Effector CD4-positive, alpha-beta T cell (primary cell): ENCODE measurements at regions not wholly inside any gene's neighbourhood (a gene's known extent, or its start where the extent isn't known, plus 50 kb on each side); places are given as distances from the start of the nearest gene placed in this dataset.
A peak's percentile ranks its signal among the peaks of the same experiment; 100 is the strongest.
"Not testable (repeated sequence)": the region's sequence is repeated elsewhere in the genome, so short reads cannot be mapped to it uniquely, and the experiment has no call there.

ENCODE experiments used
- DNase-seq: peaks from one replicate; pipeline ENCODE4 v3.0.0-alpha.2; 2020

DNA sequence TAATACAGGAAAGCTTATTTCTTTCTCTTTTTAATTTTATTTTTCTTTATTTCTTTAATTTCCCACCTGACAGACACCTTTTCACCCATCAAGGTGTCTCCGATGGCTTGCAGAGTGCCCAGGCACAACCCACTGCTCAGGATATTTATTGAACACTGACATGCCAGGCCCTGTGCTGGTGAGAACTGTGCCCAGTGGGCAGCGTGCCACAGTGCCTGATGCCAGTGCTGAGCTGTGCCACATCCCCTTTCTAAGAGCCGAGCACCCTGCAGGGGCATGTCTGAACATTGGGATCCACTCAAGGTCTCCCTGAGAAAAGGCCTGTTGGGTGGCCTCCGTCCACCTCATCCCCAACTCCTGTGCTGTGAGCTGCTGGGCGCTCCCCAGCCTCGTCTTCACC, 158.6 kb upstream of the RAB6C start:
- no peak for DNase-seq

DNA sequence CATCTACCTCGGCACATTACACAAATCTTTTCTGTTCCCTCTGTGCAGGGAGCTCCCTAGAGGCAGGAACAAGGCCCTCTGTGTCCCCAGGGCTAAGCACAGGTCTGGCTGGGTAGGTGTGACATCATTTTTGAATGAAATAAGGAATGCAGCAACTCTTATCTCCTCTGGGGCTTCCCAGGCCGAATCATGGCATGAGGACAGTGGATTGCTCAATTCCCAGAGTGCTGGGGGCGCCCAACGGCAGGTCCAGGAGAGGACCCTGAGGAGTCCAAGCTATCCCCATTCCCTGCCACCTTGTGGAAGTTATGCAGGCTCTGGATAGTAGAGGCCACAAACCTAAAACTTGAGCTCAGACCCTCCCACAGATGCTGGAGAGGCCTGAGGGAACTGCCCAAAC, 158.0 kb upstream of the RAB6C start:
- no peak for DNase-seq

DNA sequence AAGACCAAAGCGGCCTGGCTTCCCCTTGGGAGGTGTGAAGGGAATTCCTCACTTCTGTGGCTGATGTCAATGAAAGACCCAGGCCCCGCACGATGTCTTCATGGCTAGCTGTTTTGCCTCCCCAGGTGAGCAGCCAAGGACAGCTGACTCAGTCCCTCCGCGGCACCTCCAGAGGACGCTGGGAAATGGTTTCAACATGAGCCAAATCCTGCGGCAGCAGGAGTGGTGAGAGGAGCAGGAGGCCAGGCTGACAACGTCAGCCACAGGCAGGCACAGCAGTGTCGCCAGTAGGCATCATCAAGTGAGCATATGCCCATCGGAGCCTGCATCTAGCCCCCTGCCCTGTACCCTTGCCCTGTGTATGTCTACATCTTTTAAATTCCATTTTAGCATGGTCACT, 156.4 kb upstream of the RAB6C start:
- no peak for DNase-seq

DNA sequence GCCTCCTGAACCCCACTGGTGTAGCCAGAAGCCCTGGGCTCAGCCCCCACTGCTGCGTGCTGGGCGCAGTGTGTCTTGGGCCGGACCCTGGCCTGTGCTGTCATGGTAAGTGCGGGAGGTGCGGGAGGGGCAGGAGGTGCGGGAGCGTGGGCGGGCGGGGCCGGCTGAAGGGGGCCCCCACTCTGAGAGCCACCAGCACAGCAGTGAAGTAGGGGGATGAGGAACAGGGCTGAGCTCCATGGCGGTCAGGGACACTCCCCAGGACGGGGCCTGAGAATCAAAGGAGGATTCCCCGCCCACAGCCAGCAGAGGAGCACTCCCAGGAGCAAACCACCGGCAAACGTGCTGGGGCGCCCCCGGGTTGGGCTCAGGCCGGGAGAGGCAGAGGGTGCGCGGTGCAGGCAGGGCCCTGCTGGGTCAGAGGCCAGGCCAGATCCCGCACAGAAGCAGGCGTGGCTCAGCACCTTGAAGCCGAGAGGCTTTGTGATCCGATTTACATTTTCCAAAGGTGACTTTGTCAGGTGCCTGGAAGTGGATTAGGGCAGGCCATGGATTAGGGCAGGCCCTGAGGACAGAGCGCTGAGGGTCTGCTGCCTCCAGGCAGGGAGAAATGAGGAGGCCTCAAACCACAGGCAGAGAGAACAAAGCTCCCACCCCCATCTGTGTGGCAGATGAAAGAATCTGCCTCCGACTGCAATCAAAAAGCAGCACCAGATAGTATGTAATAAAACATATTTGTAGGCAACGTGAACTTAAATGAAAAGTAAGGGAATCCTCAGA, 152.0 kb upstream of the RAB6C start:
- DNase-seq = no peak

DNA sequence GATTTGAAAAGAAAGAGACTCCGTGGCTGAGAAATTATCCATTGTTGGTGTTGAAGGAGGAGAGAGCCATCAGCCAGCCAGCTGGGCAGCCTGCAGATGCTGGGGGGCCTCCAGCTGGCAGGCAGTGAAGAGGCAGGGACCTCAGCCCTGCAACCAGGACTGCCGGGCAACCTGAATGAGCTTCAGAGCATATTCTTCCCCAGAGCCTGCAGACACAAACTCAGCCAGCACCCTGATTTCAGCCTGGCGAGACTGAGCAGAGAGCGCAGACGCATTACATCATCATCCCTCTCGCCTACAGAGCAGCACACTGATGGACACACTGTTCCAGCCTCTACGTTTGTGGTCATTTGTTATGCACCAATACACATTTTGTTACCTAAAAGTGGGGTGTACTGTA, 150.7 kb upstream of the RAB6C start:
- DNase-seq = no peak

DNA sequence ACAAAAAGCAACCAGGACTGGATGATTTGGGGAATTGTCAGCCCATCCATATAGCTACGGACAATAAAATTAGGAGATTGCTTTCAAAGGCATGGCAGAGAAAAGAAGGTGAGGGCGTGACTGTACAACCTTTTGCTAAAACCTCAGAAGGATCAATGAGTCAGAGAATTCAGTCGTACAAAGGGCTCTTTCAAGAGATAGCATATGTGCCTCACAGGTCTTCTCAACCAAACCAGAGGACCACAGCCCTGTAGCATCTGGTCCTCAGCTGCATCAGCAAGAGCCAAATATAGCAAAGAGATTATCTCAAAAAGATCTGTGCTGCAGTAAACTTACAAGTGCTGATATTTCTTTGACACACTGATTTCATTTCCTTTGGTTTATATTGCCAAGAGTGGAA, 149.9 kb upstream of the RAB6C start:
- no peak for DNase-seq

DNA sequence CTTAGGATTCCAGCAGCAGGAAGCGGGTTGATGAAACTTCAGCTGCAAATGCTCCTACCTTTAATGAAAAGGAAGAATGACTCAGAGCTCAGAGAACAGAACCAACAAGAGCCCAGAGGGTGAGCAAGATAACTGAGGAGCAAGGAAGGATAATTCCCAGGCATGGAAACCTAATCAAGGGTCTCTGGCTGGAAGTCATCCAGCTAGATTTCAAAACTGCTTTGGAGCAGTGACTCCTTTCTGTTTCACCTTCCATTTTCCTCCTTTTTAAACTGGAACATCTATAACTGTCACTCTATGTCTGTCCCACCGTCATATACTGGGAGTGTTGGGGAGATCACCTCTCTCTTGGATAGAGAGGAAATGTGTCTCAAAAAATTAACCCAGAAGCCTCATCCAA, 148.4 kb upstream of the RAB6C start:
- no peak for DNase-seq

DNA sequence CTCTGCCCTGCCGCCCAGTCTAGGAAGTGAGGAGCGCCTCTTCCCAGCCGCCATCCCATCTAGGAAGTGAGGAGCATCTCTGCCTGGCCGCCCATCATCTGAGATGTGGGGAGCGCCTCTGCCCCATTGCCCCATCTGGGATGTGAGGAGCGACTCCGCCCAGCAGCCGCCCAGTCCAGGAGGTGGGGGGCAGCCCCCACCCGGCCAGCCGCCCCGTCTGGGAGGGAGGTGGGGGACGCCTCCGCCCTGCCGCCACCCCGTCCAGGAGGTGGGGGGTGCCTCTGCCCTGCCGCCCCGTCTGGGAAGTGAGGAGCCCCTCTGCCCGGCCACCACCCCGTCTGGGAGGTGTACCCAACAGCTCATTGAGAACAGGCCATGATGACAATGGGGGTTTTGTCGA, 146.0 kb upstream of the RAB6C start:
- not testable (repeated sequence) for DNase-seq

DNA sequence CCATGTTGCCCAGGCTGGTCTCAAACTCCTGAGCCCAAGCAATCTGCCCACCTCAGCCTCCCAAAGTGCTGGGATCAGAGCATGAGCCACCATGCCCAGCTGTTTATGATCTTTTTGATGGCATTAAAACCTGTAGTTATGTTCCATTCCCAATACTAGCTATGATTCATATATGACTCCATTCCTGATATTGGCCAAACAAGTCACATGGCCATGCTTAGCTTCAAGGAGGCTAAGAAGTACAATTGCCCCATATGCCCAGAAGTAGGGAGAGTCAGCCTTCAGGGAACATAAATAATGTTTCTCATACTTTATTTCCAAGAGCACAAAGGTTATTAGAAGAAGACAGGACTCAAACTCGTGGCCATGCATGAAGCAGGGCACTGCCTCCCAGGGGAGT, 132.4 kb upstream of the RAB6C start:
- DNase-seq = no peak

DNA sequence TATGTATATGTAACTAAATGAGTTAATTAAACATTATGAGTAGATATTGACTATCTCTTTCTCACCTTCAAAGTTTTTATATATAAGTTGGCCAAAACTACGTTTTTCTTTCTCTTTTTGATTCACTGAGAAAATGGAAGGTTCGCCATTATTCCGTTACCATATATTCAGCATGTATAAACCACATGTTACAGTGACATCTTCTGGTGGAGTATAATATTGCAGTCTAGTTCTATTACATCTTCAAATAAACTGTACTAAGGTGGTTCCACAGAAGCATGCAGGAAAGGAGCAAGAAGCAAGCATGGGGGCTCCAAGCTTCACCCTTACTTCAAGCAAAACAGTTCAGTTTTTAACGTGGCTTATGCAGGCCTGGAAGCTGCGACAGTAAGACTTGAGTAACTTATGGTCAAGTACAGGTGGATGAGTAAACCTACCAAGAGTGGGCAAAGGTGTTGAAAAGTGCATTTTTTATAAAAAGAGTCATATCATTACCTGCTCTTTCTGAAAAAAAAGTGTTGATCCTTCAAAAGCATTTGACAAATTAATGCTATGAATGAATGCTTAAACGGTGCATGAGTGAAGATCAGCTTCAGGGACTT, 129.8 kb upstream of the RAB6C start:
- DNase-seq = no peak

DNA sequence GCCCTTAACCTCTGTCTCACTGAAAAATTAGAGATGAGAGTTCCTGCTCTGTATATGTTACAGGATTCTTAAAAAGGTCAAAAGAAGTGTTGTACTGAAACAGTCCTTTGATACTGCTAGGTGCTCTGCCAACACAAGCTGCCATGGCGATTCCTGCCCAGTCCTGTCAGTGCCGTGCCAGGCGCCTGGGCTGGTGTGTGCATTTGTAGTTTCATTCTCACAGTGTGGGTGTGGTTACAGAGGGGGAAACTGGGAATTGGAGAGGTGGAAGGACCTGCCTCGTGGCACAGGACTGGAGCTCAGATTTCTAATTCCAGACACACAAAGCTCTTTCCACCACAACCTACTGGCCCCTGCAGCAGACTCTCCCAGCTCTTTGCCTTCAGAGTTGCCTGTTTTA, 122.3 kb upstream of the RAB6C start:
- DNase-seq = no peak

DNA sequence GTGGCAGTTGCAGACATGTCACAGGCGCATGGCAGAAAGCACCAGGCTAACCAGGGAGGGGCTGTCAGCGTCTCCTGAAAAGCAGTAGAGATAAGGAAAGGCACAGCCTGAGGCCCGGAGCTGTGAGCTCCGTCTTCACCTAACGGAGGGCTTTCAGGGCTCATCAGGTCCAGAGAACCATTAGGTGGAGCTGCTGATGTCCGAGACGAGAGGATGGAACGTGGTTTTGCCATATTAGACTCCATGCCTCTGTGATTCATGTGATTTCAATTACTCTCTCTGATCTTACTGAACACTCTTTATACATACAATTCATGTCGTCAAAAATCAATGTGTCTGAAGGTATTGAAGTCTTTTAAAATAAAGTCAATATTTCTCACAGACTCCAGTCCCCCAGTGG, 120.3 kb upstream of the RAB6C start:
- no peak for DNase-seq

DNA sequence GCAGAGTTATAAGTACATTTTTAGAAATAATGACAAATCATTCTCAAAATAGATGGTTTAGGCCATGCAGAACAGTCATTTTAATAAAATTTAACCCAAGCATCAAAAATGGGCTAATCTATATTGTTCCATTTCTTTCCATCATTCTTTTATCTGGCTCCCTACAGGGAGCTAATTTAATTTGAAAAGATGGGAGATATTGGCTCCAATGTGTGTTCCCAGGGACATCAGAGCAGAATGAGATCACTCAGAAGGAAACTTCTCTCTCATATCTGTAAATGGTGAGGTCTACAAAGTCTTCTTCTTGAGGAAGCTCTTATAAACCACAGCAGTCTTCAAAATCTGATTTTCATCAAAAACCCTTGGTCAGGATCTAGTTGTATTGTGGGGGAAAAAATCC, 119.4 kb upstream of the RAB6C start:
- no peak for DNase-seq

DNA sequence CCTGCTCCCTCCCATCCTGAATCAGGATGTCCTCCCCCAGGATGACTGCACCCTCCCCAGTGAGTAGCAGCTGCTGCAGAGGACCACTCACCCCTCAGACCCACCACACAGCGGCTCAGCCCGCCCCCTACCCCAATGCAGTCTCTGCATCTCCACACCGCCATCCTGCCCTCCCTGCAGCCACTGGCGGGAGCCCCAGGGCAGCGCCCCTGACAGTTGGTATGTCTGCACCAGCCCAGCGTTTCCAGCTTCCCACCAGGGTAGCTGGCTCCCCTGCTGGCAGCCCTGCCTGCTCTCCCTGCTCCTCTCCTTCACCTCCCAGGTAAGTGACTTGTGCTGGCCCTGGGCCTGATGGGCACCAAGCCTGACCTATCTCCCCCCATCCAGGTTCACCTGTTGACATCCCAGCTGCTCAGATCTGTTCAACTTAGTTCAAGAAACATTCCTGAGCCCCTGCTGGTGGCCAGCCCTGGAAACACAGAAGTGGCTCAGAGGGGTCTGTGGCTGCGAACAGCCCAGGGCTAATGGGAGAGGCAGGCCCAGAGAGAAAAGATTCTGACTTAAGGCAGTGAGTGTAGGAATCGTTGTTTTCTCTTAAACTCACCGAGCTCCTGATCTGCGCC, 117.7 kb upstream of the RAB6C start:
- DNase-seq = no peak

DNA sequence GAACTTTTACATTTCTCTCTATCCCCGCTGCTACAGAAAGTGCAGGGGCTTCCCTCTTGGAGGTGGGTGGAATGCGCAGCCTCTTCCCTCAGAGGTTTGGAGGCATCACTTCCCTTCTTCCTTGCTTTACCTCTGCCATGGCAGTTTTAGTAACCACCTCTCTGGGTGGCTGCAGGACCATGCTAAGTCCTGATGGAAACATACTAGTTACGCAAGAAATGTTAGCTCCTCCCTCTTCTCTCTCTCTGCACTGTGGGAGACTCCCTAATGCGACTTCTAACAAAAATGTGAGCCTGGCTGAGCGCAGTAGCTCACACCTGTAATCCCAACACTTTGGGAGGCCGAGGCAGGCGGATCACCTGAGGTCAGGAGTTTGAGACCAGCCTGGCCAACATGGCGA, 116.8 kb upstream of the RAB6C start:
- DNase-seq = no peak

DNA sequence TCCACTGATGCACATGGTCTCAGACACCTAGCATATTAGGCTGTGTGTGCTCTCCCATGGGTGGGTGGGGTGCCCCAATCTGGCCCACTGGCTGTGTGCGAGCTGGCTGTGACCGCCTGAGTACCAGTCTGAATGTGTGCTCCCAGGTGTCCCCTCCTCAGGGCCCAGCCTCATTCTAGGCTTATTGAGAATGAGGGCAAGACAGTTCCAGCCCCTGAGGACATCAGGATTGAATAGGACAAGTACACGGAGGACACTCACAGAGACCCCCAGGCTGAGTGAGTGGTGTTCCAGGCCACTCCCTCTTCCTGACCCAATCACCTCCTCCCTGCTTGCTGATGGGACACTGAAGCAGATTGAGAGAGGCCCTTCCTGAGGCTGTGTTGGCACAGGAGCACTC, 116.1 kb upstream of the RAB6C start:
- no peak for DNase-seq

DNA sequence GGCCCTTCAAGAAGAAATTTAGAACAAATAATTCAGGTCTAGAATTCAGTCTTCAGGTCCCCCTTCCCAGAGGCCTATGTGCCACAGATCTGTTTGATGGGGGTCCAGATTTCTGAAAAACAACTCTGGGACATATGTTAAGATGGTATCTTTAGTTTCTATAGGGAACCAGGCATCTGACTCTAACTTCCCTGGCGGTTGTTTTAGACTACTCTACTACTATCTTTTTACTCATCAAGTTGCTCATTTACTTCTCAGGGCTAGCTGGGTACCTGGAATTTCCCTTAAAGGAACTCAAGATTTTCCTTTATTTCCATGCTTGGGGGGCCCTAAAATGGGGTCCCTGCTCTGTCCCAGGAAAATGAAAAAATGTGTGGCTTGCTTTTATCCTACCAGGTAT, 114.7 kb upstream of the RAB6C start:
- DNase-seq = no peak

DNA sequence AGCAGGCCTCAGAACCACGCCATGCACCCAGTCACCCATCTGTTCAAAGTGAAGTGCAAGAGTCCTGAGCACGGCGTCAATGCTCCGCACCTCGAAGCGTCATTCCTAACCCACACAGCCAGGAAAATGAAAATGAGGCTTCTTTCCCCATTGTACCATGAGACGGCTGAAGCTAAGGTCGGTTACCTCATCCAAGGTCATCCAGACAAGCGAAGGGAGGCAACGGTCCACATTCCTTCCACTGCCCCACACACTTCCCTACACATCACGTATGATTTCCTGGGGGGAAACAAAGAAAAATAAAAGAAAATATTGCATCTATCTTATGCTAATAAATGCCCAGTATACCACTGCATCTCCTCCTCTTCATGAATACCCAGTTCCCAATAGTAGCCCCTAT, 113.5 kb upstream of the RAB6C start:
- DNase-seq = no peak

DNA sequence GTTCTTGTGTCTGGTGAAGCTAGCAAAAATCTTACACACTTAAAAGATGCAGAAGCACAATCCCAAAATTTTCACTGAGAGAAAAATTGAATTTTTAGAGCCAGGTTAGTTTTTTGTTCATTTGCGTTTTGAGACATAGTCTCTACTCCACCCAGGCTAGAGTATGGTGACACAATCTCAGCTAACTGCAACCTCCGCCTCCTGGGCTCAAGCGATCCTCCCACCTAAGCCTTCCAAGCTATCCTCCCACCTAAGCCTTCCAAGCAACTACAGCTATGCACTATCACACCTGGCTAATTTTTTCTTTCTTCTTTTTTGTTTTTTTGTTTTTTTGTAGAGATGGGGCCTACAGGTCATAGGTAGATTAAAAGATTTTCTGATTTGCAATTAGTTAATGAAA, 113.1 kb upstream of the RAB6C start:
- DNase-seq = no peak

DNA sequence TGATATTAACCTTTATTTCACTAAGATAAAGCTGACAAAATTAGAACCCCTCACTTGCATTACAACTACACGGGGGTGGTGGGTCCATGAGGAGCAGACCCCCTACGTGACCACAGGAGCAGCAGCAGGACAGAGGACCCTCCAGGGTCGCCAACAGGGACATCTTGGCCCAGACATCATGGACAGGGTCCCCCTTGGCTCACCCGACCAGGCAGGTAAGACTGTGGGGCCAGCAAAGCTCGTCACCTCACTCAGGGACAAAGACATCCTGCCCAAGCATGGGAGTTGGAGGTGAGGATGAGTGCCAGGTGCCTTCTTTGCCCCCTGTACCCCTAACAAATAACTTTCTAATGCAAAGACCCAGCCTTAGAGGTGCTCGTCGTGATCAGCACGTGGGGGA, 111.3 kb upstream of the RAB6C start:
- no peak for DNase-seq

DNA sequence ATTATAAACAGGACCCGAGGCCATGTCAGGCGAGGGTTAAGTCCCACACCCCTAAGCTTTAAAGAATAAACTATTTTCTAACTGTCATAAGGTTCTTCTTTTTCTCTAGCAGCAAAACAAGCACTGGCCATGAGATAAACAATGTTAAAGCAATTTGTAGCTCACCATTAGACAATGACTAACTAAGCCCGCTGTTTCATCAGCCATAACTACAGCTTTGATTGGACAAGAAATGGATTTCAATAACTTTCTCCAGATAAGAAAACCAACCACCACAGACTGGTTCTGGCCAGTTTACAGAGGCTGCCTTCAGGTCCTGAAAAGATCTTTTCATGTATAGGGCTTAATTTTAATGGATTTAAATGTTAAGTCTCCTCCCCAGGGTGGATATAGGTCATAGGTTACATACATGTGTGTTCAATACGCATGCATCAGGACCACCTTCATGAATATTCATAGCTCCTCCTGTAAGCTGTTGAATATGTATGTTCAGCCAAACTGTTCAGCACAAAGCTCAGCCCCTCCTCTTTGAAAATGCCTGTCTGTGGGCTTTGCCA, 108.7 kb upstream of the RAB6C start:
- no peak for DNase-seq

DNA sequence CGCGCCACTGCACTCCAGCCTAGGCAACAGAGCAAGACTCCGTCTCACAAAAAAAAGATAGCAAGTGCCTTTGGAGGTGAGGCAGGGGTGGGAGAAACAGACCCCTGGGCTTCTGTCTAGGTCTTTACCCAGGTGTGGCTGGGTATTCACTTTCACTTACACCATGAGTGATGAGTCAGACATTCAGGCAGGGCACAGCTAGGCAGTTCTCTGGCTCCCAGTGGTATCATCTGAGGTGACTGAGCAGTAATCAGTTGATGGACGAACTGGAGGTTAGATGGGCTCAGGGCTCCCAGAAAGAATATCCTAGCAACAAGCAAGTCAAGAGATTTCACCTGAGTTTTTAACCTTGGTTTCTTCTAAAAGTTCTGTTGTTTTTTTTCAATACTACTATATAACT, 107.0 kb upstream of the RAB6C start:
- DNase-seq = no peak

DNA sequence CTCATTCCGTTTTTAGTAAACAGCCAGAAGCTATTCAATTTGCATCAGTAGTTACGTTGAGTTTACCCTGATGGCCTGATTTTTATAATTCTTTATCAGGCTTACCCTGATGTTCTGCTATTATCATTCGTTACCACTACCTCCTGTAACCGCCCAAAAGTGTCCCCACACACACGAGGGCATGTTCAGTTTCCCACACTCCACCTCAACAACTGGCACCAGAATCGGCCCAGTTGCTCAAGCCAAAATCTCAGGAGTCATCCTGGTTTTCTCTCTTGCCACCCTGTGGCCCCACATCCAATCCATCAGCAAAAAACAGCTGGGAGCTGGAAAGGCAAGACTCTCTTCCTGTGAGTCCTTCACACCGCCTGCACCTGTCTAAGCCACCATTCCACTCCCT, 102.9 kb upstream of the RAB6C start:
- no peak for DNase-seq

DNA sequence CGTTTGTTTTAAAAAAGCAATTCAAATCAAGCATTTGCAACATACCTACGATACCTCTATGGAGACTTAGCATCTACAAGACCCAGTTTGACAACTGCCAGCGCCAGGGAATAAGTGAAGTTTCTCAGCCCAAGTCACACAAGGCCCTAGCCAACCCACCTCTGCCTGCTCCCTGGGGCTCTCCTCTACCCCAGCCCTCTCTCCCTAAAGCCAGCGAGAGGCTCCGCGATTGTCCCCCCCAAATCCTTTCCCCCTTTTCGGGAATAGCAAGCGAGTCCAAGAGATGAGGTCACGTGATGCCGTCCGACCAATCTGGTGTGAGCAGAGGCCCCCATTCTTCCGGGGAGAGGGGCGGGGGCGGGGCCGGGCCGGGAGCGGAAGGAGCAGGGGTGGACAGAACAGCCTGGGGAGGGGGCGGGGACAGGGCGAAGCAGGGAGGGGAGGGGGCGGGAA, 102.2 kb upstream of the RAB6C start:
- DNase-seq = peak; percentile 80
